Endodermal cell (in vitro differentiated cells): ENCODE measurements at regions not wholly inside any gene's neighbourhood (a gene's known extent, or its start where the extent isn't known, plus 50 kb on each side); places are given as distances from the start of the nearest gene placed in this dataset.

Source experiments
- DNase-seq: peaks from one replicate; pipeline ENCODE4 v3.0.0-alpha.2; 2017
- H3K27ac ChIP-seq: 2 replicates; pipeline ENCODE4 v1.5.1; 2013; ENCODE audit warnings: mild to moderate bottlenecking, low read depth, low read length, moderate library complexity
- H3K27me3 ChIP-seq: 2 replicates; pipeline ENCODE4 v1.6.1; 2013; ENCODE audit warnings: mild to moderate bottlenecking, low read length, moderate library complexity; ENCODE audit not compliant: insufficient read depth, control insufficient read depth, poor library complexity, severe bottlenecking
- H3K36me3 ChIP-seq: 2 replicates; pipeline ENCODE4 v1.7.0; 2013; ENCODE audit warnings: mild to moderate bottlenecking, low read length, moderate library complexity; ENCODE audit not compliant: control insufficient read depth, insufficient read depth
- H3K4me1 ChIP-seq: one replicate; pipeline ENCODE4 v1.7.0; 2013; ENCODE audit warnings: low read length; ENCODE audit not compliant: control insufficient read depth, insufficient read depth
- H3K4me3 ChIP-seq: 2 replicates; pipeline ENCODE4 v1.5.1; 2013; ENCODE audit warnings: mild to moderate bottlenecking, low read length, moderate library complexity
- H3K9ac ChIP-seq: 2 replicates; pipeline ENCODE4 v1.6.1; 2013; ENCODE audit warnings: mild to moderate bottlenecking, low read length, moderate library complexity; ENCODE audit not compliant: poor library complexity, severe bottlenecking; ENCODE audit errors: extremely low read depth
- H3K9me3 ChIP-seq: 2 replicates; pipeline ENCODE4 v1.6.1; 2013; ENCODE audit warnings: mild to moderate bottlenecking, low read length, moderate library complexity; ENCODE audit not compliant: control insufficient read depth
- H3K27ac Mint-ChIP-seq: 2 replicates; pipeline ENCODE4 v1.8.0; 2020; ENCODE audit warnings: mixed read lengths
- H3K27me3 Mint-ChIP-seq: 2 replicates; pipeline ENCODE4 v1.8.0; 2021; ENCODE audit warnings: mild to moderate bottlenecking, mixed read lengths; ENCODE audit not compliant: insufficient read depth
- H3K36me3 Mint-ChIP-seq: 2 replicates; pipeline ENCODE4 v1.8.0; 2020; ENCODE audit warnings: low read depth, mixed read lengths
- H3K4me1 Mint-ChIP-seq: 2 replicates; pipeline ENCODE4 v1.8.0; 2020; ENCODE audit warnings: mixed read lengths
- H3K4me3 Mint-ChIP-seq: 2 replicates; pipeline ENCODE4 v1.8.0; 2020; ENCODE audit warnings: mild to moderate bottlenecking, moderate library complexity, mixed read lengths
- H3K9me3 Mint-ChIP-seq: 2 replicates; pipeline ENCODE4 v1.8.0; 2020; ENCODE audit warnings: mild to moderate bottlenecking, mixed read lengths
- CTCF ChIP-seq: fragments of 200-600 bp; sonication (generic); conservative IDR thresholded peaks from 2 replicates; pipeline ENCODE4 v1.5.0; 2021; ENCODE audit warnings: antibody characterized with exemption, mild to moderate bottlenecking
- WGBS, 2 experiments: methylation state at CpG; one replicate each; pipeline versions ENCODE4 v1.1.5 to v1.1.7; 2013; ENCODE audit warnings: missing lambda C conversion rate in 2 of 2, mixed read lengths in 1 of 2; ENCODE audit not compliant: insufficient coverage in 1 of 2, insufficient read length in 1 of 2; 5-methylcytosine and 5-hydroxymethylcytosine counted together

GRCh38 chr2:154546341-154546740, 152.2 kb upstream of the KCNJ3 start:
- Histone ChIP-seq H3K4me1 (no peaks in the 10 kb centered on the region), H3K36me3 (no peaks in the 10 kb centered on the region), H3K4me3 (no peak overlapping the region), H3K9ac (no peak overlapping the region), H3K9me3 (peaks cover 17% of the 10 kb centered on the region), H3K27me3 (no peaks in the 10 kb centered on the region), H3K27ac (no peak overlapping the region)
- no peak for TF ChIP-seq CTCF
- Mint-ChIP-seq H3K27ac (no peak overlapping the region), H3K4me1 (no peaks in the 10 kb centered on the region), H3K27me3 (no peaks in the 10 kb centered on the region), H3K4me3 (no peak overlapping the region), H3K36me3 (peaks cover 16% of the 10 kb centered on the region), H3K9me3 (peaks cover 35% of the 10 kb centered on the region)
- no peak for DNase-seq
- WGBS, 2 experiments = 84 to 90% methylated on average over 3 to 4 of the region's 4 CpGs

GRCh38 chr2:154549869-154550268, 148.6 kb upstream of the KCNJ3 start:
- H3K36me3 ChIP-seq = no peaks in the 10 kb centered on the region
- H3K9ac ChIP-seq = no peak overlapping the region
- H3K4me3 Mint-ChIP-seq = no peak overlapping the region
- H3K27ac ChIP-seq = no peak overlapping the region
- H3K36me3 Mint-ChIP-seq = peaks cover 13% of the 10 kb centered on the region
- H3K9me3 Mint-ChIP-seq = peaks cover 37% of the 10 kb centered on the region
- H3K4me3 ChIP-seq = no peak overlapping the region
- no peak for DNase-seq
- H3K27me3 ChIP-seq = no peaks in the 10 kb centered on the region
- no peaks in the 10 kb centered on the region for H3K27me3 Mint-ChIP-seq
- H3K9me3 ChIP-seq = peaks cover 17% of the 10 kb centered on the region
- H3K4me1 ChIP-seq = no peaks in the 10 kb centered on the region
- no peak overlapping the region for H3K27ac Mint-ChIP-seq
- no peaks in the 10 kb centered on the region for H3K4me1 Mint-ChIP-seq
- no peak for TF ChIP-seq CTCF

GRCh38 chr2:154551649-154552048, 146.8 kb upstream of the KCNJ3 start:
- no peak for DNase-seq
- Histone ChIP-seq H3K27me3 (no peaks in the 10 kb centered on the region), H3K9ac (no peak overlapping the region), H3K27ac (no peak overlapping the region), H3K9me3 (peaks cover 7% of the 10 kb centered on the region), H3K4me3 (no peak overlapping the region), H3K4me1 (no peaks in the 10 kb centered on the region), H3K36me3 (no peaks in the 10 kb centered on the region)
- Mint-ChIP-seq H3K27ac (no peak overlapping the region), H3K27me3 (no peaks in the 10 kb centered on the region), H3K36me3 (peaks cover 8% of the 10 kb centered on the region), H3K4me1 (peaks cover 2% of the 10 kb centered on the region), H3K4me3 (no peak overlapping the region), H3K9me3 (peaks cover 21% of the 10 kb centered on the region)
- TF ChIP-seq CTCF = no peak
